ENCODE measurements at regions not wholly inside any gene's neighbourhood (a gene's known extent, or its start where the extent isn't known, plus 50 kb on each side); places are given as distances from the start of the nearest gene placed in this dataset.

- no peak for TF ChIP-seq IRF5 (IDR thresholded peaks at IDR 0.05; ENCODE audit: borderline replicate concordance)
- no peak for TF ChIP-seq POLR2A (IDR thresholded peaks at IDR 0.05; ENCODE audit: low read depth, low read length)
- no peak for TF ChIP-seq STAT3 (IDR thresholded peaks at IDR 0.05; ENCODE audit: low read depth, low read length)
- no peak for TF ChIP-seq EGR1 (IDR thresholded peaks at IDR 0.05; ENCODE audit: borderline replicate concordance in 1 of 2, low read depth in 2 of 2, low read length in 2 of 2)
These were observed 78.4 kb upstream of the IKZF1 start (continued) for GRCh38 chr7:50226145-50226544.

GRCh38 chr7:50221433-50221832, 83.1 kb upstream of the IKZF1 start:
- Histone ChIP-seq H3K9me3 (replicated peaks; ENCODE audit: control insufficient read depth, insufficient read depth, low read length) (no peaks in the 10 kb centered on the region; the same call in 1 of the 3 replicates), H3K4me3 (no peak overlapping the region), H3K4me2 (ENCODE audit: control insufficient read depth, insufficient read depth) (no peak overlapping the region), H3K9ac (ENCODE audit: control insufficient read depth, insufficient read depth, low read length) (no peak overlapping the region), H3K4me1 (ENCODE audit: control insufficient read depth, insufficient read depth, low read length) (no peaks in the 10 kb centered on the region), H3K36me3 (ENCODE audit: control insufficient read depth in 2 of 2, insufficient read depth in 2 of 2, low read length in 1 of 2) (no peaks in the 10 kb centered on the region), H3K79me2 (ENCODE audit: control insufficient read depth, insufficient read depth, low read length) (no peaks in the 10 kb centered on the region), H2AFZ (ENCODE audit: control insufficient read depth, low read depth, low read length) (no peak overlapping the region), H3K27me3 (replicated peaks in 1 of 2; ENCODE audit: control insufficient read depth in 2 of 2, insufficient read depth in 2 of 2, low read length in 1 of 2) (no peaks in the 10 kb centered on the region), H3K27ac (ENCODE audit: control insufficient read depth, insufficient read depth) (no peak overlapping the region), H4K20me1 (ENCODE audit: control insufficient read depth, insufficient read depth) (no peaks in the 10 kb centered on the region)
- in situ Hi-C loops (cut with MboI) (no loop called here), intact Hi-C loops (cut with micrococcal nuclease; ENCODE audit: unreplicated experiment) (no loop called here)
- ChIA-PET CTCF (interaction anchor here (0.9 to 2.0 kb wide), 6 partner anchors 16 to 247 kb away, joined by 3 to 8 read pairs (median 4); no protein-coding TSS in a partner anchor), SMC1A (ENCODE audit: uncharacterized antibody, unreplicated experiment) (interaction anchor here (0.9 to 3.5 kb wide), 5 partner anchors 16 to 89 kb away, joined by 3 to 8 read pairs (median 3); no protein-coding TSS in a partner anchor), POLR2A (no interaction called here), RAD21 (ENCODE audit: unreplicated experiment) (interaction anchor here (1.2 kb wide), 1 partner anchor 8 kb away, joined by 3 read pairs; no protein-coding TSS in a partner anchor)
- ATAC-seq: no peak
- no peak for DNase-seq (ENCODE audit: low read depth, low spot score)
- TF ChIP-seq ATF2 (IDR thresholded peaks at IDR 0.05; ENCODE audit: low read length): no peak
- TF ChIP-seq CBX3 (IDR thresholded peaks at IDR 0.05; ENCODE audit: borderline replicate concordance, low read depth): no peak
- TF ChIP-seq MYB (IDR thresholded peaks at IDR 0.05; ENCODE audit: borderline replicate concordance, low read depth, low read length): no peak
- BruUV-seq (replicated peaks): no TSS peak
- no peak for FAIRE-seq

Data from GM12878 (cell line).